Duodenal mucosa (tissue), 2 donors: ENCODE measurements at regions not wholly inside any gene's neighbourhood (a gene's known extent, or its start where the extent isn't known, plus 50 kb on each side); places are given as distances from the start of the nearest gene placed in this dataset.
"Not testable (repeated sequence)": the region's sequence is repeated elsewhere in the genome, so short reads cannot be mapped to it uniquely, and the experiment has no call there.

Source experiments
- H3K27ac ChIP-seq: one replicate; pipeline ENCODE4 v1.7.0; 2013; ENCODE audit warnings: low read depth, low read length
- H3K27me3 ChIP-seq, 2 donors: one replicate each; pipeline ENCODE4 v1.7.0; 2013; ENCODE audit warnings: low read length in 2 of 2, control low read depth in 1 of 2; ENCODE audit not compliant: insufficient read depth in 2 of 2, control insufficient read depth in 1 of 2
- H3K36me3 ChIP-seq, 2 donors: one replicate each; pipeline ENCODE4 v1.7.0; 2013; ENCODE audit warnings: low read length in 2 of 2, control low read depth in 1 of 2; ENCODE audit not compliant: insufficient read depth in 2 of 2, control insufficient read depth in 1 of 2
- H3K4me1 ChIP-seq, 2 donors: one replicate each; pipeline ENCODE4 v1.7.0; 2013; ENCODE audit warnings: low read length in 2 of 2, control low read depth in 1 of 2; ENCODE audit not compliant: insufficient read depth in 2 of 2, control insufficient read depth in 1 of 2
- H3K4me3 ChIP-seq, 2 donors: one replicate each; pipeline ENCODE4 v1.7.0; 2013; ENCODE audit warnings: low read length in 2 of 2, low read depth in 1 of 2
- H3K9ac ChIP-seq, 2 donors: one replicate each; pipeline ENCODE4 v1.7.0; 2013; ENCODE audit warnings: low read length in 2 of 2, low read depth in 1 of 2
- H3K9me3 ChIP-seq, 2 donors: one replicate each; pipeline ENCODE4 v1.7.0; 2013; ENCODE audit warnings: low read length in 2 of 2, control low read depth in 1 of 2; ENCODE audit not compliant: control insufficient read depth in 1 of 2

DNA sequence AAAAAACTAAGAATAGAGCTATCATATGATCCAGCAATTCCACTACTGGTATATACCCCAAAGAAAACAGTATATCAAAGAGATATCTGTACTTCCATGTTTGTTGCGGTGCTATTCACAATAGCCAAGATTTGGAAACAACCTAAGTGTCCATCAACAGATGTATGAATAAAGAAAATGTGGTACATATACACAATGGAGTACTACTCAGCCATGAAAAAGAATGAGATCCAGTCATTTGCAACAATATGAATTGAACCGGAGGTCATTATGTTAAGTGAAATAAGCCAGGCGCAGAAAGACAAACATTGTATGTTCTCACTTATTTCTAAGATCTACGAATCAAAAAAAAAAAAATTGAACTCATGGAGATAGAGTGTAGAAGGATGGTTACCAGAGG lies 97.8 kb upstream of the MMADHC start:
- not testable (repeated sequence) for H3K9ac ChIP-seq, H3K9me3 ChIP-seq, H3K27me3 ChIP-seq, H3K4me3 ChIP-seq, H3K27ac ChIP-seq, H3K36me3 ChIP-seq, H3K4me1 ChIP-seq

DNA sequence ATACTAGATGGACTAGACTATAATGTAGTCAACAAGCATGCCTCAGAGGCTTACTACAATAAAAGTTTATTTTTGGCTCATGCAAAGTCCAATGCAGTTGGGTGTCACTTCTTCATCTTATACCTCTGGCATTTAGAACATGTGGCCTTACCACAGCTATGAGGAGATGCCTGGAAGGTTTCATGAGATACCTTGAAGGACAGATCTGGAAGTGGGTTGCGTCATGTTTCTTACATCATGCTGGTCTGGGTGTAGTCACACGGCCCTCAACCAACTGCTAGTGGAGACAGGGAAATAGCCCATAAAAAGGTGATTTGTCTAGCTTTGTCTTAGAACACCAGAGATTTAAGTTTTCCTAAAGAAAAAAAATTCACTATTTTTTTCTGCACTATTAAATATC lies 91.7 kb upstream of the MMADHC start:
- Histone ChIP-seq H3K36me3 (no peaks in the 10 kb centered on the region), H3K9ac (no peak overlapping the region), H3K27ac (no peak overlapping the region), H3K9me3 (no peaks in the 10 kb centered on the region), H3K27me3 (no peaks in the 10 kb centered on the region), H3K4me1 (no peaks in the 10 kb centered on the region), H3K4me3 (no peak overlapping the region)

DNA sequence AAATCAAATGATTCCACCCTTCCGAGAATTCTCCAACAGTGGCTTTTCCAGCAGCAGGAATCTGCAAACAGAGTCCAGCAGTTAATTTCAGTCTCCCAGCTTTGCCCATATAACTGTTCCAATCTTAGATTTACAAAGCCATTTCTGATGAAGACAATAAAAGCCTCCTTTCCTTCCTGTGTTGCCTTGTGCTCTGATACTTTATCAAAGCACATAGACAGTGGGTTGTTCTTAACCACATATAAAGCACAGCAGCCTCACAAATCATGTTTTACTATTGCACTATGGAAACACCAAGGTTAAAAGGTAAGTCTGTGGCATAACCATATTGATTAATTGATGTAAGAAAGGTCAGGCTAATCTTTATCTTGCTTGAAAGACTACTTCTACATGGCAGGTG lies 89.8 kb upstream of the MMADHC start:
- Histone ChIP-seq H3K9ac (no peak overlapping the region), H3K36me3 (no peaks in the 10 kb centered on the region), H3K27ac (no peak overlapping the region), H3K4me3 (no peak overlapping the region), H3K27me3 (no peaks in the 10 kb centered on the region), H3K4me1 (no peaks in the 10 kb centered on the region), H3K9me3 (no peaks in the 10 kb centered on the region)

DNA sequence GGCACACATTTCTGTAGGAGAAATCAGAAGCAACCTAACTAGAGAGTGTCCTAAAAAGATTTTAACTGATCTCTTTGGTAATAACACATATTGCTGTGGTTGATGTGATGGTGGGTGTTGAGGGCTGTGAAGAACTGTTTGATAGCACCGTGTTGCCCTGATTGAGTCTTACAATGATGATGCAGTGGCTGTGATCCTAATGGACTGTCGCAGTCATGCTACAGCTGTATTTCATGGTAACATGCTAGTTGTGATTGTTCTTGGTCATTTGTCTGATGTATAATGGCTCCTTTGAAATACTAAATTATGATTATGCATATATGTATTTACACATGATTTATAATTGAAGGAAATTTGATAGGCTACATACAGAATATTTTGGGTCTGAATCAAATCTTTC lies 82.5 kb upstream of the MMADHC start:
- no peak overlapping the region for H3K27ac ChIP-seq
- no peak overlapping the region for H3K9ac ChIP-seq
- no peaks in the 10 kb centered on the region for H3K9me3 ChIP-seq
- H3K4me1 ChIP-seq: no peaks in the 10 kb centered on the region
- H3K4me3 ChIP-seq: no peak overlapping the region
- no peaks in the 10 kb centered on the region for H3K36me3 ChIP-seq
- H3K27me3 ChIP-seq: no peaks in the 10 kb centered on the region

DNA sequence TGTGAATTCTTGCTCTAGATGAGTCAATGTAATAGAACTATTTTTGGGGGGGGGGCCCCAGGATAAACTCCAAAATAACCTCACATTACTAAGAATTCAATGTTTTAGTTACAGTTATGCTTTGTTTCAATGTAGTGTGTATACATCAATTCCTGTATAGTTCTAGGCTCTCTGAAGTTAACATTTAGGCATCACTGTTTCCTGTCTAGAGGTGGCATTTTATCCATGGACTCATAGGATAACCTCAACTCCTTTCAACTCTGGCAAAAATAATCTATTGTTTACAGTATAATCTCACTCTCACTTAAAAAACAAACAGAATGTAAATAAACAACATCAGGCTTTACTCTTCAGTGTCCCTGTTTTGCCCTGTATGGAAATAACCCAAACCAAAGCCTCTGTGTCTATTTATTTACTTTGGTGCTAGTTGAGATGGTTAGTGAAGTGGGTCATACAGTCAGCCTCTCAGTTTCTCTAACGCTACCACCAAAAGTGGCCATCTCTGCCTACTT lies 79.3 kb upstream of the MMADHC start:
- Histone ChIP-seq H3K9me3 (no peaks in the 10 kb centered on the region), H3K9ac (no peak overlapping the region), H3K36me3 (no peaks in the 10 kb centered on the region), H3K4me3 (no peak overlapping the region), H3K27me3 (no peaks in the 10 kb centered on the region), H3K27ac (no peak overlapping the region), H3K4me1 (no peaks in the 10 kb centered on the region)

DNA sequence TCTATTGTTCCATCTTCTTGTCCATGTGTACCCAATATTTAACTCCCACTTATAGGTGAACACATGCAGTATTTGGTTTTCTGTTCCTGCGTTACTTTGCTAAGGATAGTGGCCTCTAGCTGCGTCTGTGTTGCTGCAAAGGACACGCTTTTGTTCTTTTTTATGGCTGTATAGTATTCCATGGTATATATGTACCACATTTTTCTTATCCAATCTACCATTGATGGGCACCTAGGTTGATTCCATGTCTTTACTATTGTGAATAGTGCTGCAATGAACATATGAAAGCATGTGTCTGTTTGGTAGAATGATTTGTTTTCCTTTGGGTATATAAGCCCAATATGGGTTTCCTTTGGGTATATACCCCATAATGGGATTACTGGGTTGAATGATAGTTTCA lies 77.3 kb upstream of the MMADHC start:
- no peaks in the 10 kb centered on the region for H3K27me3 ChIP-seq
- no peaks in the 10 kb centered on the region for H3K9me3 ChIP-seq
- H3K9ac ChIP-seq: no peak overlapping the region
- no peak overlapping the region for H3K4me3 ChIP-seq
- H3K27ac ChIP-seq: no peak overlapping the region
- H3K4me1 ChIP-seq: no peaks in the 10 kb centered on the region
- no peaks in the 10 kb centered on the region for H3K36me3 ChIP-seq

DNA sequence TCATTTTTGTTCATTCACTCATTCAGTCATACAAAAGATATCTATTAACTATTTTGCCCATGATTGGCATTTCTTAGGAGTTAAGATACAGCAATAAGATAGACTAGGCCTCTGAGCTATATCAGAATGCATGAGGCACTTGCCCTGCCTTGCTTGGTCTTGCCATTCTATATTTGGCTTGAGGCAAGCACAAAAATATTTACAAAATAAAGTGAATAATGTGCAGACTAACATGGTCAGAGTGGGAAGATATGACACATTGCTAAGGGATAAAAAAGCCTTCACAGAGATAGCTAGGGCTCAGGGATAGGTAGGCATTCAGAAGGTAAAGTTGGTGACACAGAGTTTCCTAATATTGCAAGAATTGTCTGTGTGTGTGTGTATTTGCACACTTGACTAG lies 75.0 kb upstream of the MMADHC start:
- no peak overlapping the region for H3K9ac ChIP-seq
- no peak overlapping the region for H3K27ac ChIP-seq
- H3K4me3 ChIP-seq: no peak overlapping the region
- H3K27me3 ChIP-seq: no peaks in the 10 kb centered on the region
- no peaks in the 10 kb centered on the region for H3K36me3 ChIP-seq
- no peaks in the 10 kb centered on the region for H3K4me1 ChIP-seq
- no peaks in the 10 kb centered on the region for H3K9me3 ChIP-seq

DNA sequence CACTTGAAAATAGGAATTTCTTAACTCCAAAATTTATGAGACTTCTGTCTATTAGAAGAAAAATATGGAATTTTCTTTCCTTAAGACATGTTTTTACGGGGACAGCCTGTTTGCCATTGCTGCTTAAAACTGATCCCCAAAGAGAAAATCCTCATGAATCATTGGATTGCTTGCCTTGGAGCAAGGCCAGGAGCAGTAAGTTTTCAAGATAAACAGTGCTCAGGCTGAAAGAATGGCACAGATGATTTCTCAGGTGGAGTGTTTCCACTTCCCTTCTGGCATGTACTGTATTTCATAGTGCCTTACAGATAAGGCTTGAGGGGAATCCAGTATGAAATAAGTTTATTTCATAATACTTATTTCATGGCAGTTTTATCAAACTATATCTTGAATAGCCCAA lies 74.3 kb upstream of the MMADHC start:
- Histone ChIP-seq H3K27ac (no peak overlapping the region), H3K9me3 (no peaks in the 10 kb centered on the region), H3K9ac (no peak overlapping the region), H3K4me3 (no peak overlapping the region), H3K4me1 (no peaks in the 10 kb centered on the region), H3K27me3 (no peaks in the 10 kb centered on the region), H3K36me3 (no peaks in the 10 kb centered on the region)

DNA sequence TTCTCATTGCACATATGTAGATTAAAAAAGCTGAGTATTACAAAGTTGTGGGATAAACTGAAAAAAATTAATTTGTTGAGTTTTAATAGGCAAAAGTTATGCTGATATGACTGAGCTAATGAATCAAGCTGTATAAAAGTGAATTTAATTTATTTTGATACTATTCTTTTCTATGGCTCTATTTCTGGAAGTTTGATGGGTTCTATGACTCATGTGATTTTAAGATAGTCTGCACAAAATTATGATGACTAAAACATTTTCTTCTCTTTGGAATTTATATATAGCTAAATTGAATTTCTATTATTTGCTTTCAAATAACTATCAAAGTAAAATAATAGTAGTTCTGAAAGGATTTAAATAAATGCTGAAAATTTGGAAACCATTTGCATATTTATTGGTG lies 71.0 kb upstream of the MMADHC start:
- H3K4me3 ChIP-seq: no peak overlapping the region
- H3K36me3 ChIP-seq: no peaks in the 10 kb centered on the region
- no peaks in the 10 kb centered on the region for H3K4me1 ChIP-seq
- no peaks in the 10 kb centered on the region for H3K27me3 ChIP-seq
- peaks cover 0 to 5% of the 10 kb centered on the region in 2 donors for H3K9me3 ChIP-seq
- no peak overlapping the region for H3K27ac ChIP-seq
- H3K9ac ChIP-seq: no peak overlapping the region

DNA sequence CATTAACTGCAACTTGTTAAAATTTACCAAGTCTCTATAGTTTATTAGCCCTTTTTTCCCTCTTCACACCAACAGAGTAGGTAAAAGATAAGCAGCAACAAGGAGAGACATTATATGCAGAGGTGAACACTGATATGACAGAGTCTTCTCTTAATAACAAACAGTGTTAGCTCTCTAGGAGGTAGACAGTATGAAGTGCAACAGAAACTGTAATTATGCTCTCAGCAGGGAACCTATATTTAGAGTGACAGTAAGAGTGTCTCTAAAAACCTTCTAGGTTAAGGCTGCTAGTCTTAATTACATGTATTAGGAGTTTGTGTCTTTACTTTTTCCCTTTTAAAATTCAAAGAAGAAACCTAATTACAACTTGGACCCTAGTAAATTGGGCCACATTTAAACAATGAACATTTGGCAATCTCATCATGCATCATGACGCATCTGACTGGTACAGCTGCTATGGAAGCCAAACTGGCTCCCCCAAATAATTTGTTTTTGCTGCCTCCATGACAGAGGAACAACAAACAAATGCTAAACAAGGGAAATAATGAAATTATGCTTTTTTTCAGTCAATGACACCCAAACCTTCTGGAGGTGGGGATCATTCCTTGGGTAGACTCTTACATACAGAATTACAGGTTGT lies 69.9 kb upstream of the MMADHC start:
- H3K4me1 ChIP-seq: no peaks in the 10 kb centered on the region
- H3K27me3 ChIP-seq: no peaks in the 10 kb centered on the region
- no peaks in the 10 kb centered on the region for H3K36me3 ChIP-seq
- H3K9me3 ChIP-seq: peaks cover 0 to 5% of the 10 kb centered on the region in 2 donors
- no peak overlapping the region for H3K9ac ChIP-seq
- no peak overlapping the region for H3K4me3 ChIP-seq
- H3K27ac ChIP-seq: no peak overlapping the region

DNA sequence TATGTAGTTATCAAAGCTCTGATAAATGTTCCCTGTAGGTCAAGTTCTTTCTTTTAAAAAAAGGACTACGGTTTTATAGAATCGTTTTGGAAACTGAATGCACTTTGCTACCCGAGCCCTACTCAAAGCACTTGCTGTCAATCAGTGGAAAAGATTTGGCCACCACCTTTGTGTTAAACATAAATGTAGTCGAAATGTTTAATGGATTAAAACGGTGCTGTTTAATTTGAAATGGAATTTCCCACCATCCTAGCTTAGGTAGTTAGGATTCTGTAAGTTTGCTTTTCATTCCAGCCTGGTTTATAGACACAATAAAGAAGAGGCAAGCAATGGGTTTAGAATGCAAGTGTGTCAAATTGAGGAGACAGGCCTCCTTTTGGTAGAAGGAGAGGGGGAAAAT lies 69.4 kb upstream of the MMADHC start:
- H3K36me3 ChIP-seq: no peaks in the 10 kb centered on the region
- H3K4me1 ChIP-seq: no peaks in the 10 kb centered on the region
- H3K27ac ChIP-seq: no peak overlapping the region
- no peak overlapping the region for H3K4me3 ChIP-seq
- no peaks in the 10 kb centered on the region for H3K27me3 ChIP-seq
- no peak overlapping the region for H3K9ac ChIP-seq
- peaks cover 0 to 5% of the 10 kb centered on the region in 2 donors for H3K9me3 ChIP-seq
